Activated CD4-positive, alpha-beta memory T cell treated with anti-CD3 and anti-CD28 coated beads, Interleukin-2, amount 10 ng/mL, durations not matched to agents 7 days and 5 days (primary cell): ENCODE measurements at regions not wholly inside any gene's neighbourhood (a gene's known extent, or its start where the extent isn't known, plus 50 kb on each side); places are given as distances from the start of the nearest gene placed in this dataset.

Source experiments
- CTCF ChIA-PET: fragments of 350-600 bp; sonication (Branson Sonifier 250); formaldehyde crosslinking; loops from one replicate; lab custom pipeline; 2021; ENCODE audit warnings: antibody characterized with exemption, inconsistent platforms; lab: Charles Lee
- POLR2A ChIA-PET: fragments of 350-600 bp; sonication (Branson Sonifier 250); formaldehyde crosslinking; loops from one replicate; lab custom pipeline; 2021; ENCODE audit warnings: antibody characterized with exemption; lab: Charles Lee
- DNase-seq: peaks from one replicate; pipeline ENCODE4 v3.0.0-alpha.2; 2020
- H3K27ac Mint-ChIP-seq: one replicate; pipeline ENCODE4 v1.8.0; 2021; ENCODE audit warnings: mild to moderate bottlenecking, mixed read lengths
- H3K27me3 Mint-ChIP-seq: one replicate; pipeline ENCODE4 v1.8.0; 2021; ENCODE audit warnings: mixed read lengths
- H3K36me3 Mint-ChIP-seq: one replicate; pipeline ENCODE4 v1.8.0; 2021; ENCODE audit warnings: low read depth, mixed read lengths
- H3K4me1 Mint-ChIP-seq: one replicate; pipeline ENCODE4 v1.8.0; 2021; ENCODE audit warnings: mixed read lengths
- H3K4me3 Mint-ChIP-seq: one replicate; pipeline ENCODE4 v1.8.0; 2021; ENCODE audit warnings: mild to moderate bottlenecking, mixed read lengths
- H3K9me3 Mint-ChIP-seq: one replicate; pipeline ENCODE4 v1.8.0; 2021; ENCODE audit warnings: mixed read lengths

- POLR2A ChIA-PET, result no interaction called here
- peaks cover 49% of the 10 kb centered on the region for H3K9me3 Mint-ChIP-seq
- no peaks in the 10 kb centered on the region for H3K27me3 Mint-ChIP-seq
- CTCF ChIA-PET, result no interaction called here
- H3K27ac Mint-ChIP-seq, result no peak overlapping the region
- H3K4me1 Mint-ChIP-seq, result no peaks in the 10 kb centered on the region
- H3K36me3 Mint-ChIP-seq, result peaks cover 3% of the 10 kb centered on the region
- DNase-seq, result no peak
- no peak overlapping the region for H3K4me3 Mint-ChIP-seq
Observed at GRCh38 chr19:57068921-57069697, 50.7 kb upstream of the USP29 start.
